ENCODE measurements at regions not wholly inside any gene's neighbourhood (a gene's known extent, or its start where the extent isn't known, plus 50 kb on each side); places are given as distances from the start of the nearest gene placed in this dataset.
"Not testable (repeated sequence)": the region's sequence is repeated elsewhere in the genome, so short reads cannot be mapped to it uniquely, and the experiment has no call there.

GRCh38 chr2:133624551-133624950 lies 56.3 kb upstream of the NCKAP5 start:
- DNase-seq: no peak

GRCh38 chr2:133627741-133628140 lies 59.5 kb upstream of the NCKAP5 start:
- DNase-seq: no peak

GRCh38 chr2:133633309-133633708 lies 65.0 kb upstream of the NCKAP5 start:
- no peak for DNase-seq

GRCh38 chr2:133633881-133634409 lies 65.7 kb upstream of the NCKAP5 start:
- DNase-seq: no peak

- no peak for DNase-seq
These were observed 66.9 kb upstream of the NCKAP5 start for GRCh38 chr2:133635131-133635530.

GRCh38 chr2:133636287-133636686 lies 68.0 kb upstream of the NCKAP5 start:
- no peak for DNase-seq

GRCh38 chr2:133640103-133640502 lies 71.8 kb upstream of the NCKAP5 start:
- DNase-seq: no peak

GRCh38 chr2:133641497-133641896 lies 73.2 kb upstream of the NCKAP5 start:
- DNase-seq: peak; percentile 0

GRCh38 chr2:133641942-133642725 lies 73.9 kb upstream of the NCKAP5 start:
- no peak for DNase-seq

GRCh38 chr2:133642791-133643191 lies 74.5 kb upstream of the NCKAP5 start:
- no peak for DNase-seq

- DNase-seq: no peak
These were observed 75.6 kb upstream of the NCKAP5 start for GRCh38 chr2:133643863-133644262.

GRCh38 chr2:133644846-133645245 lies 76.6 kb upstream of the NCKAP5 start:
- no peak for DNase-seq

GRCh38 chr2:133647386-133647785 lies 79.1 kb upstream of the NCKAP5 start:
- not testable (repeated sequence) for DNase-seq

GRCh38 chr2:133651861-133652260 lies 83.6 kb upstream of the NCKAP5 start:
- no peak for DNase-seq

- no peak for DNase-seq
These were observed 84.1 kb upstream of the NCKAP5 start for GRCh38 chr2:133652398-133652797.

- no peak for DNase-seq
These were observed 84.8 kb upstream of the NCKAP5 start for GRCh38 chr2:133653056-133653455.

- no peak for DNase-seq
These were observed 86.7 kb upstream of the NCKAP5 start for GRCh38 chr2:133654949-133655348.

GRCh38 chr2:133655610-133656009 lies 87.3 kb upstream of the NCKAP5 start:
- no peak for DNase-seq

GRCh38 chr2:133657591-133657990 lies 89.3 kb upstream of the NCKAP5 start:
- no peak for DNase-seq

GRCh38 chr2:133658020-133658903 lies 90.0 kb upstream of the NCKAP5 start:
- DNase-seq: no peak

GRCh38 chr2:133660510-133660909 lies 92.2 kb upstream of the NCKAP5 start:
- no peak for DNase-seq

GRCh38 chr2:133661392-133661791 lies 93.1 kb upstream of the NCKAP5 start:
- DNase-seq: no peak

GRCh38 chr2:133666621-133667020 lies 98.4 kb upstream of the NCKAP5 start:
- no peak for DNase-seq

- no peak for DNase-seq
These were observed 98.8 kb upstream of the NCKAP5 start for GRCh38 chr2:133667085-133667484.
